Lower lobe of right lung (tissue), 2 donors: ENCODE measurements at regions not wholly inside any gene's neighbourhood (a gene's known extent, or its start where the extent isn't known, plus 50 kb on each side); places are given as distances from the start of the nearest gene placed in this dataset.

Source experiments
- ATAC-seq, 2 donors: fragments of 200-7000 bp; cut with Tn5 transposase; one replicate each; pipeline ENCODE4 v1.9.1; 2020 to 2022; ENCODE audit warnings: mild to moderate bottlenecking in 2 of 2, moderate library complexity in 2 of 2
- DNase-seq: peaks from one replicate; pipeline ENCODE4 v3.0.0-alpha.2; 2020
- H3K27ac ChIP-seq: fragments of 200-600 bp; one replicate; pipeline ENCODE4 v1.8.0; 2022
- H3K27me3 ChIP-seq: fragments of 200-600 bp; one replicate; pipeline ENCODE4 v1.8.0; 2022; ENCODE audit warnings: low read depth
- H3K36me3 ChIP-seq: fragments of 200-600 bp; one replicate; pipeline ENCODE4 v1.8.0; 2022; ENCODE audit warnings: mild to moderate bottlenecking
- H3K4me1 ChIP-seq: fragments of 200-600 bp; one replicate; pipeline ENCODE4 v1.8.0; 2022
- H3K4me3 ChIP-seq: fragments of 200-600 bp; one replicate; pipeline ENCODE4 v1.8.0; 2022; ENCODE audit warnings: mild to moderate bottlenecking
- H3K9me3 ChIP-seq: fragments of 200-600 bp; one replicate; pipeline ENCODE4 v1.8.0; 2022
- CTCF ChIP-seq: fragments of 200-600 bp; IDR thresholded peaks from one replicate; pipeline ENCODE4 v1.8.0; 2022; ENCODE audit warnings: antibody characterized with exemption, mild to moderate bottlenecking
- intact Hi-C: fragments of 100-400 bp; cut with DNase I; formaldehyde crosslinking; loops from one replicate; pipeline ENCODE4 v1.11.0; 2022
- donor health status: DM: no; HTN: yes; CAD: no; lungs with severe emphysema.

- intact Hi-C loops: no loop called here
- Histone ChIP-seq H3K9me3 (no peaks in the 10 kb centered on the region), H3K36me3 (no peaks in the 10 kb centered on the region), H3K27ac (no peak overlapping the region), H3K27me3 (no peaks in the 10 kb centered on the region), H3K4me3 (no peak overlapping the region), H3K4me1 (no peaks in the 10 kb centered on the region)
- no peak for TF ChIP-seq CTCF
- DNase-seq (no peak), ATAC-seq (no peak)
Observed at GRCh38 chr12:105483691-105484090, 153.2 kb downstream of the C12orf75 start.

GRCh38 chr12:105485321-105485910, 154.9 kb downstream of the C12orf75 start:
- no peak for TF ChIP-seq CTCF
- Histone ChIP-seq H3K36me3 (no peaks in the 10 kb centered on the region), H3K27ac (no peak overlapping the region), H3K4me3 (no peak overlapping the region), H3K27me3 (no peaks in the 10 kb centered on the region), H3K9me3 (no peaks in the 10 kb centered on the region), H3K4me1 (no peaks in the 10 kb centered on the region)
- intact Hi-C loops: no loop called here
- peak; percentile 49 to 59 for ATAC-seq
- no peak for DNase-seq

- no peak for ATAC-seq
- no peak for DNase-seq
- no peak for TF ChIP-seq CTCF
- no peaks in the 10 kb centered on the region for H3K9me3 ChIP-seq
- H3K27me3 ChIP-seq: no peaks in the 10 kb centered on the region
- no peak overlapping the region for H3K27ac ChIP-seq
- H3K36me3 ChIP-seq: no peaks in the 10 kb centered on the region
- no peaks in the 10 kb centered on the region for H3K4me1 ChIP-seq
- intact Hi-C loops: no loop called here
- H3K4me3 ChIP-seq: no peak overlapping the region
Observed at GRCh38 chr12:105485921-105486320, 155.4 kb downstream of the C12orf75 start.

GRCh38 chr12:105487963-105488362, 157.5 kb downstream of the C12orf75 start:
- ATAC-seq: no peak
- DNase-seq: no peak
- Histone ChIP-seq H3K36me3 (no peaks in the 10 kb centered on the region), H3K27me3 (no peaks in the 10 kb centered on the region), H3K27ac (no peak overlapping the region), H3K9me3 (no peaks in the 10 kb centered on the region), H3K4me1 (no peaks in the 10 kb centered on the region), H3K4me3 (no peak overlapping the region)
- intact Hi-C loops: no loop called here
- no peak for TF ChIP-seq CTCF

- H3K27me3 ChIP-seq: no peaks in the 10 kb centered on the region
- H3K36me3 ChIP-seq: no peaks in the 10 kb centered on the region
- intact Hi-C loops: no loop called here
- DNase-seq (no peak), ATAC-seq (no peak)
- H3K4me1 ChIP-seq: no peaks in the 10 kb centered on the region
- no peak overlapping the region for H3K4me3 ChIP-seq
- TF ChIP-seq CTCF: no peak
- no peaks in the 10 kb centered on the region for H3K9me3 ChIP-seq
- no peak overlapping the region for H3K27ac ChIP-seq
Observed at GRCh38 chr12:105492591-105493545, 162.4 kb downstream of the C12orf75 start.
